ENCODE measurements at regions not wholly inside any gene's neighbourhood (a gene's known extent, or its start where the extent isn't known, plus 50 kb on each side); places are given as distances from the start of the nearest gene placed in this dataset.

DNA sequence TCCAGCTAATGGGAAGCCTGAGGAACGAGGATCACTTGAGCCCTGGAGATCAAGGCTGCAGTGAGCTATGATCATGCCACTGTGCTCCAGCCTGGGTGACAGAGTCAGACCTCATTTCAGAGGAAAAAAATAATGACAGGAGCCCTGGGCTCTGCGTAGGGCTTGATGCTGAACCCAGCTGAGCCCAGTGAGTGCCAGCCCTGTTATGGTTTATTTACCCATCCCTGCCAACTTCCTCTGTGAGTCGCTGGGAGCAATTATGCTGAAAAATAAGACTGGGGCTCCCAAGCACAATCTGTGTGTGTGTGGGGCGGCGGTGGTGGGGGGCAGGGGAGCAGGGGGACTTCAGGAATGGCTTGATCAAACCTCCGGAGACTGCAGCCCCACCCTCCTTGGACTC, 75.9 kb upstream of the PMEPA1 start:
- TF ChIP-seq, protein P1, sequence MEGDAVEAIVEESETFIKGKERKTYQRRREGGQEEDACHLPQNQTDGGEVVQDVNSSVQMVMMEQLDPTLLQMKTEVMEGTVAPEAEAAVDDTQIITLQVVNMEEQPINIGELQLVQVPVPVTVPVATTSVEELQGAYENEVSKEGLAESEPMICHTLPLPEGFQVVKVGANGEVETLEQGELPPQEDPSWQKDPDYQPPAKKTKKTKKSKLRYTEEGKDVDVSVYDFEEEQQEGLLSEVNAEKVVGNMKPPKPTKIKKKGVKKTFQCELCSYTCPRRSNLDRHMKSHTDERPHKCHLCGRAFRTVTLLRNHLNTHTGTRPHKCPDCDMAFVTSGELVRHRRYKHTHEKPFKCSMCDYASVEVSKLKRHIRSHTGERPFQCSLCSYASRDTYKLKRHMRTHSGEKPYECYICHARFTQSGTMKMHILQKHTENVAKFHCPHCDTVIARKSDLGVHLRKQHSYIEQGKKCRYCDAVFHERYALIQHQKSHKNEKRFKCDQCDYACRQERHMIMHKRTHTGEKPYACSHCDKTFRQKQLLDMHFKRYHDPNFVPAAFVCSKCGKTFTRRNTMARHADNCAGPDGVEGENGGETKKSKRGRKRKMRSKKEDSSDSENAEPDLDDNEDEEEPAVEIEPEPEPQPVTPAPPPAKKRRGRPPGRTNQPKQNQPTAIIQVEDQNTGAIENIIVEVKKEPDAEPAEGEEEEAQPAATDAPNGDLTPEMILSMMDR (IDR thresholded peaks at IDR 0.05), result no peak
- TF ChIP-seq POLR2A (IDR thresholded peaks at IDR 0.05), result no peak
